KG1 (cell line): ENCODE measurements at regions not wholly inside any gene's neighbourhood (a gene's known extent, or its start where the extent isn't known, plus 50 kb on each side); places are given as distances from the start of the nearest gene placed in this dataset.

Experiments used
- DNase-seq: peaks from one replicate; lab custom pipeline; 2025; lab: John Stamatoyannopoulos, UW

- DNase-seq = no peak
Measured at GRCh38 chr13:80126389-80127068, 214.4 kb downstream of the SPRY2 start.

GRCh38 chr13:80123945-80124344, 217.0 kb downstream of the SPRY2 start:
- no peak for DNase-seq

- no peak for DNase-seq
Measured at GRCh38 chr13:80121038-80121437, 219.9 kb downstream of the SPRY2 start.

GRCh38 chr13:80118506-80118905, 222.4 kb downstream of the SPRY2 start:
- DNase-seq = no peak

GRCh38 chr13:80118099-80118498, 222.8 kb downstream of the SPRY2 start:
- no peak for DNase-seq

- DNase-seq = no peak
Measured at GRCh38 chr13:80117515-80117914, 223.4 kb downstream of the SPRY2 start.

GRCh38 chr13:80116107-80116506, 224.8 kb downstream of the SPRY2 start:
- DNase-seq = no peak

- no peak for DNase-seq
Measured at GRCh38 chr13:80115616-80116015, 225.3 kb downstream of the SPRY2 start.

- no peak for DNase-seq
Measured at GRCh38 chr13:80113714-80114454, 227.0 kb downstream of the SPRY2 start.

- DNase-seq = no peak
Measured at GRCh38 chr13:80109303-80109702, 231.6 kb downstream of the SPRY2 start.

GRCh38 chr13:80105350-80105749, 235.6 kb downstream of the SPRY2 start:
- DNase-seq = no peak

- no peak for DNase-seq
Measured at GRCh38 chr13:80101040-80101439, 239.9 kb downstream of the SPRY2 start.

GRCh38 chr13:80100636-80101035, 240.3 kb downstream of the SPRY2 start:
- DNase-seq = no peak

GRCh38 chr13:80097561-80097960, 243.4 kb downstream of the SPRY2 start:
- no peak for DNase-seq

- no peak for DNase-seq
Measured at GRCh38 chr13:80096383-80096782, 244.5 kb downstream of the SPRY2 start.

- DNase-seq = no peak
Measured at GRCh38 chr13:80094526-80094925, 246.4 kb downstream of the SPRY2 start.

GRCh38 chr13:80093888-80094287, 247.0 kb downstream of the SPRY2 start:
- no peak for DNase-seq

GRCh38 chr13:80086304-80086721, 254.6 kb downstream of the SPRY2 start:
- DNase-seq = no peak

- no peak for DNase-seq
Measured at GRCh38 chr13:80083853-80084676, 256.9 kb downstream of the SPRY2 start.

GRCh38 chr13:80083081-80083852, 257.7 kb downstream of the SPRY2 start:
- no peak for DNase-seq

GRCh38 chr13:80082396-80083080, 258.4 kb downstream of the SPRY2 start:
- no peak for DNase-seq
